K562 (cell line): ENCODE measurements at regions not wholly inside any gene's neighbourhood (a gene's known extent, or its start where the extent isn't known, plus 50 kb on each side); places are given as distances from the start of the nearest gene placed in this dataset.

Experiments
- ARID1B ChIP-seq: fragments of 450-650 bp; IDR thresholded peaks from 2 replicates; pipeline ENCODE4 v1.6.1; 2016; ENCODE audit warnings: antibody characterized with exemption, mild to moderate bottlenecking, inconsistent platforms
- ARID3A ChIP-seq: IDR thresholded peaks from 2 replicates; pipeline ENCODE4 v1.6.1; 2012; ENCODE audit warnings: low read depth, low read length, improper control_type of control experiment, borderline replicate concordance
- CBX3 ChIP-seq, 2 experiments: IDR thresholded peaks; 1 replicate in 1 of 2; 2 replicates in 1 of 2; pipeline ENCODE4 v1.6.1; 2012; ENCODE audit warnings: inconsistent platforms in 2 of 2, low read length in 2 of 2, borderline replicate concordance in 1 of 2, control low read depth in 1 of 2
- CSDE1 ChIP-seq, 2 experiments: fragments of 450-650 bp; IDR thresholded peaks; 2 replicates each; pipeline ENCODE4 v1.6.1; 2016; ENCODE audit warnings: mild to moderate bottlenecking in 1 of 2
- CTBP1 ChIP-seq: fragments of 450-650 bp; IDR thresholded peaks from 2 replicates; pipeline ENCODE4 v1.6.1; 2016; ENCODE audit warnings: borderline replicate concordance
- DDX20 ChIP-seq: fragments of 450-650 bp; IDR thresholded peaks from 2 replicates; pipeline ENCODE4 v1.6.1; 2016; ENCODE audit warnings: missing genetic modification characterization, low read depth, mild to moderate bottlenecking, missing compliant biosample characterization, moderate library complexity
- E2F1 ChIP-seq: sonication (generic); formaldehyde crosslinking; IDR thresholded peaks from 2 replicates; pipeline ENCODE4 v1.8.1; 2023; ENCODE audit warnings: mild to moderate bottlenecking, missing genetic modification reagents, moderate library complexity
- EHMT2 ChIP-seq: fragments of 450-650 bp; IDR thresholded peaks from 2 replicates; pipeline ENCODE4 v1.6.1; 2018; ENCODE audit warnings: antibody characterized with exemption
- EZH2 ChIP-seq: IDR thresholded peaks from 2 replicates; pipeline ENCODE4 v1.6.1; 2012; ENCODE audit warnings: low read depth, mild to moderate bottlenecking, inconsistent platforms, low read length, borderline replicate concordance
- FOXA1 ChIP-seq: fragments of 450-650 bp; IDR thresholded peaks from 2 replicates; pipeline ENCODE4 v1.6.1; 2016; ENCODE audit warnings: mild to moderate bottlenecking, borderline replicate concordance
- FOXK2 ChIP-seq, 2 experiments: fragments of 450-650 bp; IDR thresholded peaks in 1 of 2; conservative IDR thresholded peaks in 1 of 2; 2 replicates each; pipeline ENCODE4 v1.6.1; 2016; ENCODE audit warnings: low read depth in 2 of 2, mild to moderate bottlenecking in 1 of 2
- GTF2F1 ChIP-seq: IDR thresholded peaks from 2 replicates; pipeline ENCODE4 v1.6.1; 2011; ENCODE audit warnings: low read depth, low read length, improper control_type of control experiment
- HCFC1 ChIP-seq: IDR thresholded peaks from 2 replicates; pipeline ENCODE4 v1.6.1; 2012; ENCODE audit warnings: low read depth, low read length, improper control_type of control experiment
- MCM3 ChIP-seq: fragments of 450-650 bp; IDR thresholded peaks from 2 replicates; pipeline ENCODE4 v1.6.1; 2016
- MIER1 ChIP-seq: fragments of 450-650 bp; IDR thresholded peaks from 2 replicates; pipeline ENCODE4 v1.6.1; 2016; ENCODE audit warnings: antibody characterized with exemption, mild to moderate bottlenecking, low read depth
- NFE2 ChIP-seq: IDR thresholded peaks from 2 replicates; pipeline ENCODE4 v1.6.1; 2014; ENCODE audit warnings: antibody characterized with exemption, low read depth
- ZNF212 ChIP-seq: fragments of 450-650 bp; formaldehyde crosslinking; IDR thresholded peaks from 2 replicates; pipeline ENCODE4 v1.4.0; 2020; ENCODE audit warnings: mild to moderate bottlenecking
- ZNF217 ChIP-seq: sonication (generic); formaldehyde crosslinking; IDR thresholded peaks from 2 replicates; pipeline ENCODE4 v1.8.0; 2022; ENCODE audit warnings: mild to moderate bottlenecking, missing genetic modification reagents
- ZNF282 ChIP-seq: sonication (generic); formaldehyde crosslinking; IDR thresholded peaks from 2 replicates; pipeline ENCODE4 v1.8.1; 2023; ENCODE audit warnings: missing genetic modification reagents
- ZNF699 ChIP-seq: fragments of 250-450 bp; sonication (Bioruptor Pico); IDR thresholded peaks from 2 replicates; pipeline ENCODE4 v1.8.0; 2021; ENCODE audit warnings: mild to moderate bottlenecking, moderate library complexity; ENCODE audit not compliant: insufficient replicate concordance
- TF ChIP-seq, protein P1 (sequence below): fragments of 250-450 bp; sonication (Bioruptor Pico); IDR thresholded peaks from 2 replicates; pipeline ENCODE4 v1.4.0; 2020; ENCODE audit warnings: mild to moderate bottlenecking
- TF ChIP-seq, protein P2 (sequence below): fragments of 250-450 bp; sonication (Bioruptor Pico); IDR thresholded peaks from 2 replicates; pipeline ENCODE4 v1.4.0; 2020; ENCODE audit warnings: mild to moderate bottlenecking, moderate library complexity
- TF ChIP-seq, protein P3 (sequence below): sonication (generic); formaldehyde crosslinking; IDR thresholded peaks from 2 replicates; pipeline ENCODE4 v1.8.0; 2023; ENCODE audit warnings: mild to moderate bottlenecking, missing genetic modification reagents

GRCh38 chr1:14421977-14422609, 176.4 kb upstream of the KAZN start (continued):
- peak; percentile 97 to 98 for TF ChIP-seq FOXK2 (conservative IDR thresholded peaks at IDR 0.05 in 1 of 2, IDR thresholded peaks at IDR 0.05 in 1 of 2; ENCODE audit: low read depth in 2 of 2)
- TF ChIP-seq EHMT2: peak; percentile 40; the same call in 1 of the 2 replicates
- TF ChIP-seq CSDE1 (IDR thresholded peaks at IDR 0.05): no peak
- TF ChIP-seq MCM3: no peak
- TF ChIP-seq ZNF282: no peak
- no peak for TF ChIP-seq ZNF217 (CRISPR knock-in tag)
- TF ChIP-seq NFE2: peak; percentile 57
- TF ChIP-seq, protein P1, sequence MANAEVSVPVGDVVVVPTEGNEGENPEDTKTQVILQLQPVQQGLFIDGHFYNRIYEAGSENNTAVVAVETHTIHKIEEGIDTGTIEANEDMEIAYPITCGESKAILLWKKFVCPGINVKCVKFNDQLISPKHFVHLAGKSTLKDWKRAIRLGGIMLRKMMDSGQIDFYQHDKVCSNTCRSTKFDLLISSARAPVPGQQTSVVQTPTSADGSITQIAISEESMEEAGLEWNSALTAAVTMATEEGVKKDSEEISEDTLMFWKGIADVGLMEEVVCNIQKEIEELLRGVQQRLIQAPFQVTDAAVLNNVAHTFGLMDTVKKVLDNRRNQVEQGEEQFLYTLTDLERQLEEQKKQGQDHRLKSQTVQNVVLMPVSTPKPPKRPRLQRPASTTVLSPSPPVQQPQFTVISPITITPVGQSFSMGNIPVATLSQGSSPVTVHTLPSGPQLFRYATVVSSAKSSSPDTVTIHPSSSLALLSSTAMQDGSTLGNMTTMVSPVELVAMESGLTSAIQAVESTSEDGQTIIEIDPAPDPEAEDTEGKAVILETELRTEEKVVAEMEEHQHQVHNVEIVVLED (CRISPR knock-in tag): no peak
- TF ChIP-seq CBX3 (IDR thresholded peaks at IDR 0.05; ENCODE audit: borderline replicate concordance in 1 of 2, low read length in 2 of 2): peak in 1 of 2 experiments; percentile 71; a peak in 1 of 3 replicates
- TF ChIP-seq, protein P2, sequence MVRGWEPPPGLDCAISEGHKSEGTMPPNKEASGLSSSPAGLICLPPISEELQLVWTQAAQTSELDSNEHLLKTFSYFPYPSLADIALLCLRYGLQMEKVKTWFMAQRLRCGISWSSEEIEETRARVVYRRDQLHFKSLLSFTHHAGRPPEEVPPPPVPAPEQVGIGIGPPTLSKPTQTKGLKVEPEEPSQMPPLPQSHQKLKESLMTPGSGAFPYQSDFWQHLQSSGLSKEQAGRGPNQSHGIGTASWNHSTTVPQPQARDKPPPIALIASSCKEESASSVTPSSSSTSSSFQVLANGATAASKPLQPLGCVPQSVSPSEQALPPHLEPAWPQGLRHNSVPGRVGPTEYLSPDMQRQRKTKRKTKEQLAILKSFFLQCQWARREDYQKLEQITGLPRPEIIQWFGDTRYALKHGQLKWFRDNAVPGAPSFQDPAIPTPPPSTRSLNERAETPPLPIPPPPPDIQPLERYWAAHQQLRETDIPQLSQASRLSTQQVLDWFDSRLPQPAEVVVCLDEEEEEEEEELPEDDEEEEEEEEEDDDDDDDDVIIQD: no peak
- peak; percentile 88 for TF ChIP-seq ARID3A
- TF ChIP-seq EZH2: no peak
- TF ChIP-seq ZNF212 (CRISPR knock-in tag): no peak
- TF ChIP-seq DDX20 (tag): no peak
- peak; percentile 95 for TF ChIP-seq ARID1B
- TF ChIP-seq E2F1: no peak
- TF ChIP-seq, protein P3, sequence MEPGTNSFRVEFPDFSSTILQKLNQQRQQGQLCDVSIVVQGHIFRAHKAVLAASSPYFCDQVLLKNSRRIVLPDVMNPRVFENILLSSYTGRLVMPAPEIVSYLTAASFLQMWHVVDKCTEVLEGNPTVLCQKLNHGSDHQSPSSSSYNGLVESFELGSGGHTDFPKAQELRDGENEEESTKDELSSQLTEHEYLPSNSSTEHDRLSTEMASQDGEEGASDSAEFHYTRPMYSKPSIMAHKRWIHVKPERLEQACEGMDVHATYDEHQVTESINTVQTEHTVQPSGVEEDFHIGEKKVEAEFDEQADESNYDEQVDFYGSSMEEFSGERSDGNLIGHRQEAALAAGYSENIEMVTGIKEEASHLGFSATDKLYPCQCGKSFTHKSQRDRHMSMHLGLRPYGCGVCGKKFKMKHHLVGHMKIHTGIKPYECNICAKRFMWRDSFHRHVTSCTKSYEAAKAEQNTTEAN (CRISPR knock-in tag): no peak
- no peak for TF ChIP-seq MIER1
- TF ChIP-seq ZNF699 (CRISPR knock-in tag): no peak
- peak; percentile 79 for TF ChIP-seq FOXA1
- TF ChIP-seq HCFC1: peak; percentile 43; the same call in 1 of the 2 replicates
- TF ChIP-seq CTBP1: peak; percentile 77; the same call in 1 of the 2 replicates
- TF ChIP-seq GTF2F1: no peak
